ENCODE measurements at regions not wholly inside any gene's neighbourhood (a gene's known extent, or its start where the extent isn't known, plus 50 kb on each side); places are given as distances from the start of the nearest gene placed in this dataset.
"Not testable (repeated sequence)": the region's sequence is repeated elsewhere in the genome, so short reads cannot be mapped to it uniquely, and the experiment has no call there.

- DNase-seq (ENCODE audit: low spot score): no peak
Measured at GRCh38 chr6:97347111-97347510, 64.1 kb upstream of the MMS22L start.

GRCh38 chr6:97361286-97361685, 78.3 kb upstream of the MMS22L start:
- DNase-seq (ENCODE audit: low spot score): no peak

GRCh38 chr6:97364327-97364726, 81.3 kb upstream of the MMS22L start:
- no peak for DNase-seq (ENCODE audit: low spot score)

DNA sequence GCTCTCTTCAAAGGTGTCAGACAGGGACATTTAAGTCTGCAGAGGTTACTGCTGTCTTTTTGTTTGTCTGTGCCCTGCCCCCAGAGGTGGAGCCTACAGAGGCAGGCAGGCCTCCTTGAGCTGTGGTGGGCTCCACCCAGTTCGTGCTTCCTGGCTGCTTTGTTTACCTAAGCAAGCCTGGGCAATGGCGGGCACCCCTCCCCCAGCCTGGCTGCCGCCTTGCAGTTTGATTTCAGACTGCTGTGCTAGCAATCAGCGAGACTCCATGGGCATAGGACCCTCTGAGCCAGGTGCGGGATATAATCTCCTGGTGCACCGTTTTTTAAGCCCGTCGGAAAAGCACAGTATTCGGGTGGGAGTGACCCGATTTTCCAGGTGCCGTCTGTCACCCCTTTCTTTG, 99.1 kb upstream of the MMS22L start:
- DNase-seq (ENCODE audit: low spot score): not testable (repeated sequence)

DNA sequence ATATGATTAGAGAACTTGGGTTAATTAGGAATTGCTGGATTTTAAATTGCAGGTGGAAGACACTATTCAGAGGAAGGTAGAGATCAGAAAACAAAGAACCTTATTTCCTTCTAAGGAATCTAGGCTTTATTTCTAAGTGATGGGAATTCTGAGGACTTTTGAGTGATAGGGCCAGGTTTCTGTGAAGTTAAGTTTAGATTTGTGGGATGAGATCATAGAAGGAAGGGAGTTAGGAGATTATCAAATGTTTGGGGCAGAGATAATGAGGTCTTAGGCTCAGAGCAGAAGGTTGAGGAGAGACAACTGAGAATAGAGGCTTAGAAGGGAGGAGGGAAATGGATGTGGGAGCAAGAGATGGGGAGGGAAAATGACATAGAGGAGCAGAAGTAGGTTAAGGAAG, 109.7 kb upstream of the MMS22L start:
- no peak for DNase-seq (ENCODE audit: low spot score)

DNA sequence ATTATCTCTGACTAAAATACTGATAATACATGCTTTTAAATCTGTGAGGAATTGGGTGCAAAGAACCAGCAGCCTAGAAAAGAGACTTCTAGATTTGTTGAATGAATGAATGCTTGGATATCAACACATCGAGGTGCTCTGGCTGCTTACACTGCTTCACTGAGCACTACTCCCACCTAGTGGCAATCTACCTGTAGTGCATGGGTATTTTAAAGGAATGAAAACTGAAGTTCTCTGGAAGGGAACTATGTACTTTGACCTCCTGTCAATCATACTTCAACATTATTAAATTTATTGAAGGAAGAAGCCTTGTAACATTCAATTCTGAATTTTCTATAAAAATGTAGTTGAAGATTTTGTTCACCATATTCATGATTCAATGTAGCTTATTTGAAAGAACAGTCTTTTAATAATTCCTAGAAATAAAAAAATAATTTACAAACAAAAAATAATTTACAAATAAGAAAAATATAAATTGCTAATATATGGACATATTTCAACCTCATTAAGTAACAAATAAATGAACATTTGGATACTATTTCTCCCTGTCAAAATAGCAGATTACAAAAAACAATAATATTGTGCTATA, 111.2 kb upstream of the MMS22L start:
- DNase-seq (ENCODE audit: low spot score): peak; percentile 71

- DNase-seq (ENCODE audit: low spot score): no peak
Measured at GRCh38 chr6:97396880-97397279, 113.9 kb upstream of the MMS22L start.

DNA sequence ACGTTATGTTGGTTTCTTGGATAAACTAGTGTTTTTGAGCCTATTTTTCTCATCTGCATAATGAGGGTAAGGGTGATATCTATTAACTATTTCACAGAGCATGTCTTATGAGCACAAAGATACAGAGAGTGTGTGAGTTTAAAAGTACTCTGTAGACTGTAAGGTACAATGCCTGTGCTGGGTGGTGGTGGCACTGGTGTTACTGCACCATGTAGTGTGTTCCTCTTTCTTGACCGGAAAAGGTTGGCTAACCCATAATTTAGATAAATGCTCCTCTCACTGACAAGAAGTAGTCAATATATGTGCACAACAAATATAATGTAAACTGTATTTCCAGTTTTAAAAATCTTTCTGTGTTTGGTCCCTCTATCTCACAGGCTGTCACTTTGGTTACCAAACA, 116.2 kb upstream of the MMS22L start:
- no peak for DNase-seq (ENCODE audit: low spot score)

GRCh38 chr6:97401533-97401932, 118.5 kb upstream of the MMS22L start:
- DNase-seq (ENCODE audit: low spot score): peak; percentile 3

GRCh38 chr6:97405818-97406409, 122.9 kb upstream of the MMS22L start:
- DNase-seq (ENCODE audit: low spot score): no peak

- DNase-seq (ENCODE audit: low spot score): no peak
Measured at GRCh38 chr6:97406633-97407032, 123.6 kb upstream of the MMS22L start.

DNA sequence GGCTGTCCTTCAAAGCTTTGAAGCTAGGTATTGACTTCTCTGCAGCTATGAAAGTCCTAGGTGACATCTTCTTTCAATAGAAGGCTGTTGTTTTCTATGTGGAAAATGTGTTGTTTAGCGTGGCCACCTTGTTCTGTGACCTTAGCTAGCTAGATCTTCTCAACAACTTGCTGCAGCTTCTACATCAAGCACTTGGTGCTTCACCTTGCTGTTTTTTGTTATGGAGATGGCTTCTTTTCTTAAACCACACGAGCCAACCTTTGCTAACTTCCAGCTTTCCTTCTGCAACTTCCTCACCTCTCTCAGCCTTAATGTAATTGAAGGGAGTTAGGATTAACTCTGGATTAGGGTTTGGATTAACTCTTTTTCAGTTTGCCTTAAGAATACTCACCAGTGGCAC, 128.6 kb upstream of the MMS22L start:
- DNase-seq (ENCODE audit: low spot score): no peak

DNA sequence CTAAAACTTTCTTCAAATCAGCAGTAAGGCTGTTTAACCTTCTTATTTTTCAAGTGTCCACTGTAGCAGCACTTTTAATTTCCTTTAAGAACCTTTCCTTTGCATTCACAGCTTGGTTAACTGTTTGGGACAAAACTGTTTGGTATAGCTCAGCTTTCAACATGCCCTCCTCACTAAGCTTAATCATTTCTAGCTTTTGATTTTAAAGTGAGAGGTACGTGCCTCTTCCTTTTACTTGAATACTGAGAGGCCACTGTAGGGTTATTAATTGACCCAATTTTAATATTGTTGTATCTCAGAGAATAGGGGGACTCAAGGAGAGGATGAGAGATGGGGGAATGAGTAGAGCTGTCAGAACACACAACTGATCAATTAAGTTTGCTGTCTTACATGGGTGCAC, 129.5 kb upstream of the MMS22L start:
- no peak for DNase-seq (ENCODE audit: low spot score)

- DNase-seq (ENCODE audit: low spot score): no peak
Measured at GRCh38 chr6:97422171-97422570, 139.2 kb upstream of the MMS22L start.

DNA sequence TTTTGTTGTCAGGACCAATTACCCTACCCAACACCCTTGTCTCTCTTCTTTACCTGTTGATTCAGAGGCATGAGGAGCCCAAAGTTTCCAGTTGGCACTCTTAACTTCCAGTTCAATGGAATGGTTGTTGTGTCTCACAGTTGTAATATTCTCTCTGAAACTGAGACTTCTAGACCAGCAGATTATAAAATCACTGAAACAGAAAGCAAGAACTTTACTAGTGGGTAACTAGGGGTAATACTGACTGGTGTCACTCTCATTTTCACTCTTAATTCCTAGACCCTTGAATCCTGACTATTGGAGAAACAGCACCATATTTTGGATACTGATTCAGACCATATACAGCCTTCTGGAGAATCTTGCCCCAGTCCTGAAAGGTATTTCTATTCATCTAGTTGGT, 140.2 kb upstream of the MMS22L start:
- no peak for DNase-seq (ENCODE audit: low spot score)

- DNase-seq (ENCODE audit: low spot score): peak; percentile 4
Measured at GRCh38 chr6:97427648-97428047, 144.6 kb upstream of the MMS22L start.

GRCh38 chr6:97437087-97437486, 154.1 kb upstream of the MMS22L start:
- DNase-seq (ENCODE audit: low spot score): peak; percentile 17

GRCh38 chr6:97438011-97438671, 155.1 kb upstream of the MMS22L start:
- DNase-seq (ENCODE audit: low spot score): no peak

GRCh38 chr6:97440590-97441176, 157.7 kb upstream of the MMS22L start:
- peak; percentile 33 for DNase-seq (ENCODE audit: low spot score)

GRCh38 chr6:97443408-97444080, 160.5 kb upstream of the MMS22L start:
- no peak for DNase-seq (ENCODE audit: low spot score)

DNA sequence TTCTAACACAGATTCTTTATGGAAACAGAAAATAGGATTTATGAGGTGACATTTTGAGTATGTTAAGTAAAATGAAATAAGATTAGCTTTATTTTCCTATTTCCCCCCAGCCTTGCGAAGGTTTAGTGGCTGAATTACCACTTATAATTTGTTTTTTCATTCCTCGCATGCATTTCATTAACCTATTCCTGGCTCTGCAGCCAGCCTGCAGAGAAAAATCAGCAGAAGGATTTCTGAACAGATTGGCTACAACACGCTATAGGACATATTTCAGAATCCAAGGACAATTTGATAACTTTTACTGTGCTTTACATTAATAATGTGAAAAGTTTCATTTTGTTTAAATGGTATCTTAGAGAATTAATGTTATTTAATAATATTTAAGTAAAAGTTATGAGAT, 162.4 kb upstream of the MMS22L start:
- no peak for DNase-seq (ENCODE audit: low spot score)

- DNase-seq (ENCODE audit: low spot score): no peak
Measured at GRCh38 chr6:97449444-97449966, 166.5 kb upstream of the MMS22L start.

DNA sequence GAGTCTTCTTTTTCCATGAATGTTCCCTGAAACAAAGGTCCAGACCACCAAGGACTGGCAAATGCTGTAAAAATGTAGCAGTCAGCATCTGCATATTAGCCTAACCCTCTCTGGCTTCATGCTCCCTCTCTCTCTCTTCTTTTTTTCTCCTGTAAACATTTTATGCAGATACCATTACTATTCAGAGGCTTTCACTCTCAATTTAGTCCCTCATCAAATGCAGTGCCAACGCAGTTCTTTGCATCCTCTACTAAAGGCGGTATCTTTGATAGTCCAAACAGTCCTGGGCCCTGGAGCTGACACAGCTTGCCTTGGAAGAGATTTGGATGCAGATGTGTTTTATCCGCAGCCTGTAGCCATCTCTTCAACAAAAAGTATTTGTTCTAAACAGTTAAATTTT, 167.1 kb upstream of the MMS22L start:
- DNase-seq (ENCODE audit: low spot score): no peak

All from kidney tubule cell (primary cell).